ENCODE measurements at regions not wholly inside any gene's neighbourhood (a gene's known extent, or its start where the extent isn't known, plus 50 kb on each side); places are given as distances from the start of the nearest gene placed in this dataset.
A peak's percentile ranks its signal among the peaks of the same experiment; 100 is the strongest.

- H3K4me1 ChIP-seq (ENCODE audit: insufficient read depth, poor library complexity, severe bottlenecking), result peaks cover 6% of the 10 kb centered on the region
- no peak overlapping the region for H3K4me3 ChIP-seq (ENCODE audit: severe bottlenecking)
- H3K9me3 ChIP-seq (ENCODE audit: severe bottlenecking), result no peaks in the 10 kb centered on the region
- H3K27me3 ChIP-seq (ENCODE audit: insufficient read depth, poor library complexity, severe bottlenecking), result no peaks in the 10 kb centered on the region
- TF ChIP-seq CTCF (IDR thresholded peaks at IDR 0.05; ENCODE audit: poor library complexity, severe bottlenecking), result peak; percentile 16
- no peak overlapping the region for H3K27ac ChIP-seq (ENCODE audit: poor library complexity, severe bottlenecking)
- ATAC-seq (ENCODE audit: low read depth) (no peak), DNase-seq (ENCODE audit: low spot score) (no peak)
- no peaks in the 10 kb centered on the region for H3K36me3 ChIP-seq (ENCODE audit: low read depth)
Observed at GRCh38 chr13:47459512-47459911, 541.6 kb downstream of the SUCLA2 start.

GRCh38 chr13:47457626-47458025 lies 543.4 kb downstream of the SUCLA2 start:
- H3K9me3 ChIP-seq (ENCODE audit: severe bottlenecking), result no peaks in the 10 kb centered on the region
- H3K27ac ChIP-seq (ENCODE audit: poor library complexity, severe bottlenecking), result peak overlapping the region; percentile 34
- TF ChIP-seq CTCF (IDR thresholded peaks at IDR 0.05; ENCODE audit: poor library complexity, severe bottlenecking), result no peak
- DNase-seq (ENCODE audit: low spot score) (no peak), ATAC-seq (ENCODE audit: low read depth) (peak; percentile 35)
- H3K4me3 ChIP-seq (ENCODE audit: severe bottlenecking), result no peak overlapping the region
- H3K27me3 ChIP-seq (ENCODE audit: insufficient read depth, poor library complexity, severe bottlenecking), result no peaks in the 10 kb centered on the region
- H3K4me1 ChIP-seq (ENCODE audit: insufficient read depth, poor library complexity, severe bottlenecking), result peaks cover 6% of the 10 kb centered on the region
- H3K36me3 ChIP-seq (ENCODE audit: low read depth), result no peaks in the 10 kb centered on the region

DNA sequence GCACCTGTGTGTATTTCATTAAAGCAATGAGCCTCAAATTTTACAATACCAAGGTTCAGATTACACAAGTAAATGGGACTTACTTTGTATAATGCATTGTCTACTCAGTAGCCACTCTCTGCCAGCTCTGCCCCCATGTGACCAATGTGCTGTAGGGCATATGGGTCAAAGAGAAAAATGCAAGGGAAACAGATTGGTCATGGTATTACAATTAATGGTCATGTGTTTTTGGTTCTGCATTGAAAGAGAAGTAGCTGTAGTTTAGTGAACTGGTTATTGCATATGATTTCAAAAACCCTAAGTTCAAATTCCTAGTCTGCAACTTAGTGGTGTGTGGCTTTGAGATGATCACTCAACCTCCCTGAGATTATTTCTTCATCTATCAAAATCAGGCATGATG lies 545.4 kb downstream of the SUCLA2 start:
- H3K27me3 ChIP-seq (ENCODE audit: insufficient read depth, poor library complexity, severe bottlenecking), result no peaks in the 10 kb centered on the region
- no peak for DNase-seq (ENCODE audit: low spot score)
- no peaks in the 10 kb centered on the region for H3K36me3 ChIP-seq (ENCODE audit: low read depth)
- TF ChIP-seq CTCF (IDR thresholded peaks at IDR 0.05; ENCODE audit: poor library complexity, severe bottlenecking), result peak; percentile 30
- no peak overlapping the region for H3K4me3 ChIP-seq (ENCODE audit: severe bottlenecking)
- H3K27ac ChIP-seq (ENCODE audit: poor library complexity, severe bottlenecking), result no peak overlapping the region
- peaks cover 6% of the 10 kb centered on the region for H3K4me1 ChIP-seq (ENCODE audit: insufficient read depth, poor library complexity, severe bottlenecking)
- ATAC-seq (ENCODE audit: low read depth), result no peak
- H3K9me3 ChIP-seq (ENCODE audit: severe bottlenecking), result no peaks in the 10 kb centered on the region

DNA sequence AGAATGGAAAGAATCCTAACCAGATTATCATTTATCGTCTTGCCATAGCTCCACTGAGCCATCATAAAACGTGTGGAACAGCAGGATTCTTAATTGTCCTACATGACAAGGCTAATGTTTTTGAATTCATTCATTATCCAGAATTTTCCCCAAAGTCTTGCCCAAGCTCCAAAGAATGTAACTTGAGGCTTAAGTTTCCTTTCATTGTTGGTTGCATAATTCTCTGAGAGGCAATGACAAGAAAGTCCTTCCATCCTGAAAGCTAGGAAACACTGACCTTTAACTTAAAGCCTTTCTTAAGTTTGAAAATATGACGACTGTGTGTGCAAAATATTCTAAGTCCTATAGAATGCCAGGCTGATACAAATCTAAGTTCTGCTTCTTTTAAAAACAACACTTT lies 546.1 kb downstream of the SUCLA2 start:
- no peak overlapping the region for H3K4me3 ChIP-seq (ENCODE audit: severe bottlenecking)
- no peak for DNase-seq (ENCODE audit: low spot score)
- H3K36me3 ChIP-seq (ENCODE audit: low read depth), result no peaks in the 10 kb centered on the region
- no peak for ATAC-seq (ENCODE audit: low read depth)
- no peaks in the 10 kb centered on the region for H3K9me3 ChIP-seq (ENCODE audit: severe bottlenecking)
- peaks cover 6% of the 10 kb centered on the region for H3K4me1 ChIP-seq (ENCODE audit: insufficient read depth, poor library complexity, severe bottlenecking)
- H3K27ac ChIP-seq (ENCODE audit: poor library complexity, severe bottlenecking), result no peak overlapping the region
- H3K27me3 ChIP-seq (ENCODE audit: insufficient read depth, poor library complexity, severe bottlenecking), result no peaks in the 10 kb centered on the region
- TF ChIP-seq CTCF (IDR thresholded peaks at IDR 0.05; ENCODE audit: poor library complexity, severe bottlenecking), result no peak

GRCh38 chr13:47437406-47437805 lies 540.6 kb upstream of the HTR2A start:
- Histone ChIP-seq H3K4me1 (ENCODE audit: insufficient read depth, poor library complexity, severe bottlenecking) (no peaks in the 10 kb centered on the region), H3K27me3 (ENCODE audit: insufficient read depth, poor library complexity, severe bottlenecking) (no peaks in the 10 kb centered on the region), H3K9me3 (ENCODE audit: severe bottlenecking) (no peaks in the 10 kb centered on the region), H3K4me3 (ENCODE audit: severe bottlenecking) (no peak overlapping the region), H3K36me3 (ENCODE audit: low read depth) (no peaks in the 10 kb centered on the region), H3K27ac (ENCODE audit: poor library complexity, severe bottlenecking) (no peak overlapping the region)
- no peak for ATAC-seq (ENCODE audit: low read depth)
- TF ChIP-seq CTCF (IDR thresholded peaks at IDR 0.05; ENCODE audit: poor library complexity, severe bottlenecking), result no peak
- DNase-seq (ENCODE audit: low spot score), result no peak

Measured in RWPE2 (cell line).